GM23338 (cell line): ENCODE measurements at regions not wholly inside any gene's neighbourhood (a gene's known extent, or its start where the extent isn't known, plus 50 kb on each side); places are given as distances from the start of the nearest gene placed in this dataset.

ENCODE experiments used
- EZH2 ChIP-seq: fragments of 200-600 bp; sonication (generic); IDR thresholded peaks from one replicate; pipeline ENCODE4 v1.8.0; 2017; ENCODE audit warnings: antibody characterized with exemption, mild to moderate bottlenecking, low read depth; ENCODE audit not compliant: unreplicated experiment
- EZH2phosphoT487 ChIP-seq: fragments of 200-600 bp; sonication (generic); IDR thresholded peaks from one replicate; pipeline ENCODE4 v1.8.1; 2018; ENCODE audit warnings: antibody characterized with exemption; ENCODE audit not compliant: unreplicated experiment
- JUNB ChIP-seq: IDR thresholded peaks from one replicate; pipeline ENCODE4 v1.6.1; 2016; ENCODE audit warnings: antibody characterized with exemption; ENCODE audit not compliant: unreplicated experiment
- NANOG ChIP-seq: IDR thresholded peaks from 2 replicates; pipeline ENCODE4 v1.6.1; 2016; ENCODE audit warnings: antibody characterized with exemption, borderline replicate concordance
- POLR2AphosphoS5 ChIP-seq: IDR thresholded peaks from 2 replicates; pipeline ENCODE4 v1.6.1; 2016; ENCODE audit warnings: antibody characterized with exemption, low read depth
- STAT1 ChIP-seq: IDR thresholded peaks from one replicate; pipeline ENCODE4 v1.6.1; 2016; ENCODE audit warnings: antibody characterized with exemption; ENCODE audit not compliant: unreplicated experiment
- TF ChIP-seq, protein P1 (sequence below), 2 experiments: fragments of 200-600 bp in 1 of 2; sonication (generic) in 1 of 2; conservative IDR thresholded peaks; 2 replicates each; pipeline versions ENCODE4 v1.5.1 to v1.6.1; 2016 to 2017; ENCODE audit warnings: antibody characterized with exemption in 2 of 2, low read depth in 2 of 2, mild to moderate bottlenecking in 2 of 2, moderate library complexity in 1 of 2

- TF ChIP-seq, protein P1, sequence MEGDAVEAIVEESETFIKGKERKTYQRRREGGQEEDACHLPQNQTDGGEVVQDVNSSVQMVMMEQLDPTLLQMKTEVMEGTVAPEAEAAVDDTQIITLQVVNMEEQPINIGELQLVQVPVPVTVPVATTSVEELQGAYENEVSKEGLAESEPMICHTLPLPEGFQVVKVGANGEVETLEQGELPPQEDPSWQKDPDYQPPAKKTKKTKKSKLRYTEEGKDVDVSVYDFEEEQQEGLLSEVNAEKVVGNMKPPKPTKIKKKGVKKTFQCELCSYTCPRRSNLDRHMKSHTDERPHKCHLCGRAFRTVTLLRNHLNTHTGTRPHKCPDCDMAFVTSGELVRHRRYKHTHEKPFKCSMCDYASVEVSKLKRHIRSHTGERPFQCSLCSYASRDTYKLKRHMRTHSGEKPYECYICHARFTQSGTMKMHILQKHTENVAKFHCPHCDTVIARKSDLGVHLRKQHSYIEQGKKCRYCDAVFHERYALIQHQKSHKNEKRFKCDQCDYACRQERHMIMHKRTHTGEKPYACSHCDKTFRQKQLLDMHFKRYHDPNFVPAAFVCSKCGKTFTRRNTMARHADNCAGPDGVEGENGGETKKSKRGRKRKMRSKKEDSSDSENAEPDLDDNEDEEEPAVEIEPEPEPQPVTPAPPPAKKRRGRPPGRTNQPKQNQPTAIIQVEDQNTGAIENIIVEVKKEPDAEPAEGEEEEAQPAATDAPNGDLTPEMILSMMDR (conservative IDR thresholded peaks at IDR 0.05; ENCODE audit: low read depth in 2 of 2) = peak; percentile 55 to 75
- TF ChIP-seq STAT1 = no peak
- TF ChIP-seq EZH2 = no peak
- TF ChIP-seq POLR2AphosphoS5 = no peak
- TF ChIP-seq EZH2phosphoT487 = no peak
- TF ChIP-seq JUNB = no peak
- no peak for TF ChIP-seq NANOG
These were observed 471.9 kb downstream of the MTRR start for GRCh38 chr5:8340739-8341344.
